ENCODE measurements at regions not wholly inside any gene's neighbourhood (a gene's known extent, or its start where the extent isn't known, plus 50 kb on each side); places are given as distances from the start of the nearest gene placed in this dataset.

DNA sequence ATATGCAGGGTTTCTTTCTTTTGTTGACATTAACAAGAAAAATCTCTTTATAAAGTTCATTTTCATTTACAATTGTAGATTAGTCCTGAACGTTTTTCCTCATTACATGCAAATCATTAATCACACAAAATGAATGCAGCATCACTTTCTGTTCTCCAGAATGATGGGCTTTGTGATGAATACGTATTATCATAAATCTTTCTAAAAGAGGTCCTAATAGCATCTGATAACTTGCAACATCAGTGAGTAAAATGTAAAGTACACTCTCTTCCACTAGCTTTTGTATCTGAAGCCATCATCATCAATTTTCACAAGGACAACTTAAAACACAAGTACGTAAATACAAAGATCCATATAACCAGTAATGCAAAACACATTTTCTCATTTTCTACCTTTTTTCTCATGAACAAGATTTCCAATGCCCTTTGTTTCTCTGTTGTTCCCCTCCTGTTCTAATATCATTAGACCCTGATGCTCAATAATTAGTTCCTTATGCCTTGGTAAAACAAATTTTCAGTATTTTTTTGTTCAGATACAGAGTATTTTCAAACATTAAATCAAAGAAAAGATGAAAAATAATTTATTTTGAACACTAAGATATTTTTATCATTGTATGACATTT lies 437.4 kb upstream of the MIR17HG start:
- 0 out of 2 replicates have a peak, but pooled peaks cover 1% of the 10 kb centered on the region for H3K27me3 ChIP-seq (ENCODE audit: low read length)
- no peaks in the 10 kb centered on the region for H3K79me2 ChIP-seq (ENCODE audit: low read length)
- no peak overlapping the region for H3K9ac ChIP-seq (ENCODE audit: low read length)
- H3K9me3 ChIP-seq (ENCODE audit: low read length): peaks cover 4% of the 10 kb centered on the region; the same call in 1 of the 2 replicates
- no peak overlapping the region for H3K4me3 ChIP-seq (ENCODE audit: low read length)
- H2AFZ ChIP-seq (ENCODE audit: low read length): no peak overlapping the region
- DNase-seq: no peak
- no peaks in the 10 kb centered on the region for H4K20me1 ChIP-seq (ENCODE audit: insufficient read depth, low read depth, low read length)
- no peaks in the 10 kb centered on the region for H3K36me3 ChIP-seq (ENCODE audit: insufficient read depth, low read length)
- no peak overlapping the region for H3K4me2 ChIP-seq (ENCODE audit: low read depth, low read length, poor library complexity, severe bottlenecking)
- H3K4me1 ChIP-seq (ENCODE audit: low read length): no peaks in the 10 kb centered on the region
- no peaks in the 10 kb centered on the region for H3K9me2 ChIP-seq (replicated peaks; ENCODE audit: insufficient read depth, low read length)
- no peak overlapping the region for H3K27ac ChIP-seq (ENCODE audit: low read length)

GRCh38 chr13:90912247-90912646 lies 435.2 kb upstream of the MIR17HG start:
- Histone ChIP-seq H3K4me2 (ENCODE audit: low read depth, low read length, poor library complexity, severe bottlenecking) (no peak overlapping the region), H3K9me3 (ENCODE audit: low read length) (no peaks in the 10 kb centered on the region), H3K36me3 (ENCODE audit: insufficient read depth, low read length) (no peaks in the 10 kb centered on the region), H3K79me2 (ENCODE audit: low read length) (no peaks in the 10 kb centered on the region), H4K20me1 (ENCODE audit: insufficient read depth, low read depth, low read length) (no peaks in the 10 kb centered on the region), H3K9me2 (replicated peaks; ENCODE audit: insufficient read depth, low read length) (no peaks in the 10 kb centered on the region), H3K4me3 (ENCODE audit: low read length) (no peak overlapping the region), H3K27ac (ENCODE audit: low read length) (no peak overlapping the region), H3K27me3 (ENCODE audit: low read length) (no peaks in the 10 kb centered on the region), H3K4me1 (ENCODE audit: low read length) (no peaks in the 10 kb centered on the region), H3K9ac (ENCODE audit: low read length) (no peak overlapping the region), H2AFZ (ENCODE audit: low read length) (no peak overlapping the region)
- no peak for DNase-seq

- no peak for DNase-seq
- Histone ChIP-seq H3K36me3 (ENCODE audit: insufficient read depth, low read length) (no peaks in the 10 kb centered on the region), H3K9me3 (ENCODE audit: low read length) (no peaks in the 10 kb centered on the region), H3K27me3 (ENCODE audit: low read length) (no peaks in the 10 kb centered on the region), H3K9ac (ENCODE audit: low read length) (no peak overlapping the region), H3K4me2 (ENCODE audit: low read depth, low read length, poor library complexity, severe bottlenecking) (no peak overlapping the region), H3K4me3 (ENCODE audit: low read length) (no peak overlapping the region), H3K9me2 (replicated peaks; ENCODE audit: insufficient read depth, low read length) (no peaks in the 10 kb centered on the region), H4K20me1 (ENCODE audit: insufficient read depth, low read depth, low read length) (no peaks in the 10 kb centered on the region), H3K79me2 (ENCODE audit: low read length) (no peaks in the 10 kb centered on the region), H3K4me1 (ENCODE audit: low read length) (no peaks in the 10 kb centered on the region), H2AFZ (ENCODE audit: low read length) (no peak overlapping the region), H3K27ac (ENCODE audit: low read length) (no peak overlapping the region)
Measured at GRCh38 chr13:90918536-90918935, 429.0 kb upstream of the MIR17HG start.

DNA sequence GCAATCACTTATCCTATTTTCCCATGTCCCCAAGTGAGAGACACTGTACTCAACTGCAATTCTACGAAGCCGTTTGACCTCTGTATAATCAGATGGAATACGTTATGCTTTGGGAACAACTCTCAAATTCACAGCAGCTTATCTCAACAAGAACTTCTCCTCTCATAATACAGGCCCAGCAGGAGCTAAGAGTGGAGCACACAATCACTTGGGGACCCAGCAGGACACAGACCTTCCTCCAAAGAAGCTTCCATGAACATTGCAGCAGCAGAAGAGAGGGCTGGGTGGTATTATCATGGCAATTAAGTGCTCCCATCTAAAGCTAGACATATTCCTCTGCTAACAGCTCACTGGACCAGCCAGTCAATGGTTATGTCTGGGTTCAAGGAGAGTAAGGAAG lies 428.3 kb upstream of the MIR17HG start:
- Histone ChIP-seq H3K4me1 (ENCODE audit: low read length) (no peaks in the 10 kb centered on the region), H3K79me2 (ENCODE audit: low read length) (no peaks in the 10 kb centered on the region), H3K9me3 (ENCODE audit: low read length) (no peaks in the 10 kb centered on the region), H3K27ac (ENCODE audit: low read length) (no peak overlapping the region), H4K20me1 (ENCODE audit: insufficient read depth, low read depth, low read length) (no peaks in the 10 kb centered on the region), H3K4me3 (ENCODE audit: low read length) (no peak overlapping the region), H3K36me3 (ENCODE audit: insufficient read depth, low read length) (no peaks in the 10 kb centered on the region), H3K27me3 (ENCODE audit: low read length) (no peaks in the 10 kb centered on the region), H3K9ac (ENCODE audit: low read length) (no peak overlapping the region), H2AFZ (ENCODE audit: low read length) (no peak overlapping the region), H3K9me2 (replicated peaks; ENCODE audit: insufficient read depth, low read length) (no peaks in the 10 kb centered on the region), H3K4me2 (ENCODE audit: low read depth, low read length, poor library complexity, severe bottlenecking) (no peak overlapping the region)
- no peak for DNase-seq

DNA sequence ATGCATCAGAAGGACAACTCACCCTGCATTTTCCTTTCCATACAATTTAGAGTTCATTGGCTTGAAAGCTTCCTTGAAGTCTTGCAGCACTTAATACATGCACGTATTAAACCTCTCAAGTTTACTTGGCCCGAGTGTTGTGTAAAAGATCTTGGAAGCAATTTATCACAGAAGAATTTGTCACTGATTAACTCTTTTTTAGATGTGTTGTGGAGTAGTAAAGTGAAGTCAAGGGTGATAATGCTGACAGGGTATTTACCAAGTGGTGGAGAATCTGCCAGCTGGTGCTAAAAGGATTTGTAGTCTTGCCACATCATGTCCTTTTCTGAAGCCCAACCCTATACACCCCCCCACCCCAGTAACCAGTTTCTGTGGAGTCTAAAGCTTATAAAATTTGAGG lies 421.0 kb upstream of the MIR17HG start:
- no peaks in the 10 kb centered on the region for H3K9me3 ChIP-seq (ENCODE audit: low read length)
- H3K36me3 ChIP-seq (ENCODE audit: insufficient read depth, low read length): no peaks in the 10 kb centered on the region
- no peaks in the 10 kb centered on the region for H4K20me1 ChIP-seq (ENCODE audit: insufficient read depth, low read depth, low read length)
- DNase-seq: no peak
- H3K4me3 ChIP-seq (ENCODE audit: low read length): no peak overlapping the region
- H3K9me2 ChIP-seq (replicated peaks; ENCODE audit: insufficient read depth, low read length): no peaks in the 10 kb centered on the region
- H3K9ac ChIP-seq (ENCODE audit: low read length): no peak overlapping the region
- no peak overlapping the region for H3K4me2 ChIP-seq (ENCODE audit: low read depth, low read length, poor library complexity, severe bottlenecking)
- H3K4me1 ChIP-seq (ENCODE audit: low read length): no peaks in the 10 kb centered on the region
- no peak overlapping the region for H3K27ac ChIP-seq (ENCODE audit: low read length)
- no peaks in the 10 kb centered on the region for H3K27me3 ChIP-seq (ENCODE audit: low read length)
- H2AFZ ChIP-seq (ENCODE audit: low read length): no peak overlapping the region
- no peaks in the 10 kb centered on the region for H3K79me2 ChIP-seq (ENCODE audit: low read length)

GRCh38 chr13:90928109-90928508 lies 419.4 kb upstream of the MIR17HG start:
- Histone ChIP-seq H2AFZ (ENCODE audit: low read length) (no peak overlapping the region), H3K4me3 (ENCODE audit: low read length) (no peak overlapping the region), H4K20me1 (ENCODE audit: insufficient read depth, low read depth, low read length) (no peaks in the 10 kb centered on the region), H3K9me2 (replicated peaks; ENCODE audit: insufficient read depth, low read length) (no peaks in the 10 kb centered on the region), H3K4me2 (ENCODE audit: low read depth, low read length, poor library complexity, severe bottlenecking) (no peak overlapping the region), H3K27me3 (ENCODE audit: low read length) (no peaks in the 10 kb centered on the region), H3K79me2 (ENCODE audit: low read length) (no peaks in the 10 kb centered on the region), H3K27ac (ENCODE audit: low read length) (no peak overlapping the region), H3K9me3 (ENCODE audit: low read length) (no peaks in the 10 kb centered on the region), H3K36me3 (ENCODE audit: insufficient read depth, low read length) (no peaks in the 10 kb centered on the region), H3K4me1 (ENCODE audit: low read length) (no peaks in the 10 kb centered on the region), H3K9ac (ENCODE audit: low read length) (no peak overlapping the region)
- no peak for DNase-seq

- Histone ChIP-seq H3K9me2 (replicated peaks; ENCODE audit: insufficient read depth, low read length) (no peaks in the 10 kb centered on the region), H3K4me2 (ENCODE audit: low read depth, low read length, poor library complexity, severe bottlenecking) (no peak overlapping the region), H3K36me3 (ENCODE audit: insufficient read depth, low read length) (no peaks in the 10 kb centered on the region), H3K4me3 (ENCODE audit: low read length) (no peak overlapping the region), H3K9me3 (ENCODE audit: low read length) (no peaks in the 10 kb centered on the region), H3K79me2 (ENCODE audit: low read length) (no peaks in the 10 kb centered on the region), H3K27ac (ENCODE audit: low read length) (no peak overlapping the region), H4K20me1 (ENCODE audit: insufficient read depth, low read depth, low read length) (no peaks in the 10 kb centered on the region), H3K27me3 (ENCODE audit: low read length) (no peaks in the 10 kb centered on the region; the same call in 1 of the 2 replicates), H3K4me1 (ENCODE audit: low read length) (no peaks in the 10 kb centered on the region), H2AFZ (ENCODE audit: low read length) (no peak overlapping the region), H3K9ac (ENCODE audit: low read length) (no peak overlapping the region)
- DNase-seq: no peak
Measured at GRCh38 chr13:90933097-90933826, 414.2 kb upstream of the MIR17HG start.

DNA sequence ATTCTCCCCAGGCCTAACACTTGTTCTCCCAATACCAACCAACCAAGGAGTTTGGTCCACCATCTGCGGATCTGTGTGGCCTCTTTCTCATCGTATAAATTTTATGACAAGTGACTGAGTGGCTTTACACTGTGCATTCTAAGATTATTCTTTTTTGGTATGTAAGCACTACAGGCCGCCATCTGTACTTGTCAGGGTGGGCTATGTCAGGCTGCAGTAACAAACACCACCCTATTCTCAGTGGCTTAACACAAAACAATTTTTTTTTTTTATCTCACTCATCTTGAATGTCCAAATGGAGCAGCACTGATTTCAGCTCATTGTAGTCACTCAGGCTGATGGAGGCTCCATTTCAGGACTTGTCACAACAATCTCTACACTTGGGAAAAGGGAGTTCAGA lies 412.7 kb upstream of the MIR17HG start:
- H3K9me2 ChIP-seq (replicated peaks; ENCODE audit: insufficient read depth, low read length): no peaks in the 10 kb centered on the region
- no peaks in the 10 kb centered on the region for H3K36me3 ChIP-seq (ENCODE audit: insufficient read depth, low read length)
- H3K9ac ChIP-seq (ENCODE audit: low read length): no peak overlapping the region
- H4K20me1 ChIP-seq (ENCODE audit: insufficient read depth, low read depth, low read length): no peaks in the 10 kb centered on the region
- H3K4me2 ChIP-seq (ENCODE audit: low read depth, low read length, poor library complexity, severe bottlenecking): no peak overlapping the region
- no peaks in the 10 kb centered on the region for H3K79me2 ChIP-seq (ENCODE audit: low read length)
- no peak overlapping the region for H2AFZ ChIP-seq (ENCODE audit: low read length)
- DNase-seq: no peak
- no peak overlapping the region for H3K27ac ChIP-seq (ENCODE audit: low read length)
- no peaks in the 10 kb centered on the region for H3K4me1 ChIP-seq (ENCODE audit: low read length)
- H3K4me3 ChIP-seq (ENCODE audit: low read length): no peak overlapping the region
- H3K27me3 ChIP-seq (ENCODE audit: low read length): no peaks in the 10 kb centered on the region; the same call in 1 of the 2 replicates
- no peaks in the 10 kb centered on the region for H3K9me3 ChIP-seq (ENCODE audit: low read length)
